Heart right ventricle (tissue), 16 donors: ENCODE measurements at regions not wholly inside any gene's neighbourhood (a gene's known extent, or its start where the extent isn't known, plus 50 kb on each side); places are given as distances from the start of the nearest gene placed in this dataset.

Experiments
- ATAC-seq, 8 donors: fragments of 200-7000 bp; cut with Tn5 transposase; one replicate each; pipeline ENCODE4 v1.9.1; 2020; ENCODE audit warnings: mild to moderate bottlenecking in 8 of 8, moderate library complexity in 8 of 8, moderate number of reproducible peaks in 1 of 8
- DNase-seq, 2 donors: peaks; one replicate each; pipeline ENCODE4 v3.0.0-alpha.2; 2020
- H3K27ac ChIP-seq, 10 donors: fragments of 200-600 bp; sonication (generic) in 2 of 10; one replicate each; pipeline versions ENCODE4 v1.5.0 to v1.8.0; 2020 to 2022; ENCODE audit warnings: mild to moderate bottlenecking in 3 of 10
- H3K27me3 ChIP-seq, 7 donors: fragments of 200-600 bp; one replicate each; pipeline ENCODE4 v1.8.0; 2021 to 2022; ENCODE audit warnings: mild to moderate bottlenecking in 2 of 7
- H3K36me3 ChIP-seq, 9 donors: fragments of 200-600 bp; sonication (generic) in 1 of 9; one replicate each; pipeline versions ENCODE4 v1.5.0 to v1.8.0; 2020 to 2022; ENCODE audit warnings: mild to moderate bottlenecking in 2 of 9
- H3K4me1 ChIP-seq, 9 donors: fragments of 200-600 bp; sonication (generic) in 1 of 9; one replicate each; pipeline versions ENCODE4 v1.5.0 to v1.8.0; 2020 to 2022; ENCODE audit warnings: mild to moderate bottlenecking in 4 of 9
- H3K4me3 ChIP-seq, 10 donors: fragments of 200-600 bp; sonication (generic) in 2 of 10; one replicate each; pipeline versions ENCODE4 v1.5.0 to v1.8.0; 2020 to 2022; ENCODE audit warnings: mild to moderate bottlenecking in 7 of 10, moderate library complexity in 2 of 10
- H3K9me3 ChIP-seq, 11 donors: fragments of 200-600 bp in 10 of 11; sonication (generic) in 2 of 11; one replicate each; pipeline versions ENCODE4 v1.5.0 to v1.8.0; 2013 to 2022; ENCODE audit warnings: mild to moderate bottlenecking in 2 of 11, control low read depth in 1 of 11, moderate library complexity in 1 of 11
- CTCF ChIP-seq, 9 donors: fragments of 200-600 bp; sonication (generic) in 2 of 9; IDR thresholded peaks; one replicate each; pipeline versions ENCODE4 v1.5.0 to v1.8.0; 2021 to 2022; ENCODE audit warnings: antibody characterized with exemption in 9 of 9, mild to moderate bottlenecking in 5 of 9, moderate library complexity in 1 of 9
- WGBS, 2 donors: extraction: QIAGEN DNeasy Blood & Tissue Kit; methylation state at CpG; one replicate each; pipeline ENCODE4 v1.1.7; 2013; ENCODE audit warnings: inconsistent platforms in 1 of 2; 5-methylcytosine and 5-hydroxymethylcytosine counted together
- intact Hi-C, 10 donors: fragments of 100-400 bp; cut with DNase I; formaldehyde crosslinking; loops; one replicate each; pipeline versions ENCODE4 v1.11.1 to v1.14.2; 2022
- donor health status: Arrhythmogenic right ventricular cardiomyopathy.
- donor health status: ischemic (EF 13 %, LVEDD 7.1; RV severe dilation, severe dysfunction).
- donor health status: healthy with polysubstance abuse.
- donor health status: DM: no; HTN: yes; CAD: no.
- donor health status: DM: no; HTN: no; CAD: no.
- donor health status: ischemic (EF 25% LVEDD 6.9; RV normal size, moderate dysfunction).
- donor health status: ischemic (EF 25% LVEDD 5.7; RV mildly dilated, moderate dysfunction).
- donor health status: healthy.
- donor health status: DM: yes; HTN: yes; CAD: no.
- donor health status: Ischemic cardiomyopathy.
- donor health status: ischemic (EF 35%, LVEDD 5.7; RV mildly dilated, moderate dysfunction).
- donor health status: nonischemic (EF 11% LVEDD 7.7; RV severe dilation, severe dysfunction).
- donor health status: DM: yes; HTN: yes; CAD: no.
- donor health status: PGD.
- donor health status: ischemic (EF 29% LVEDD 5.4; RV normal size, mild dysfunction).
- donor health status: nonischemic (EF 23%, LVEDD 6.1; RV moderate dilation, normal function).

GRCh38 chr3:117165601-117166051 is 456.0 kb downstream of the TUSC7 start:
- ATAC-seq (no peak), DNase-seq (no peak)
- H3K27ac ChIP-seq, result no peak overlapping the region
- intact Hi-C loops, result no loop called here
- 68 to 70% methylated on average over 5 of the region's 5 CpGs for WGBS, 2 donors
- no peaks in the 10 kb centered on the region for H3K4me1 ChIP-seq
- H3K36me3 ChIP-seq, result no peaks in the 10 kb centered on the region
- no peak for TF ChIP-seq CTCF (IDR thresholded peaks at IDR 0.05)
- H3K27me3 ChIP-seq, result no peaks in the 10 kb centered on the region
- no peaks in the 10 kb centered on the region for H3K9me3 ChIP-seq
- no peak overlapping the region for H3K4me3 ChIP-seq

GRCh38 chr3:117168896-117169295 is 459.3 kb downstream of the TUSC7 start:
- no peak for DNase-seq
- H3K9me3 ChIP-seq, result no peaks in the 10 kb centered on the region
- WGBS, 2 donors, result 76% methylated on average over 4 of the region's 4 CpGs
- no peak for ATAC-seq
- H3K27me3 ChIP-seq, result no peaks in the 10 kb centered on the region
- TF ChIP-seq CTCF (IDR thresholded peaks at IDR 0.05), result no peak
- no peaks in the 10 kb centered on the region for H3K36me3 ChIP-seq
- no peak overlapping the region for H3K27ac ChIP-seq
- H3K4me3 ChIP-seq, result no peak overlapping the region
- no peaks in the 10 kb centered on the region for H3K4me1 ChIP-seq
- intact Hi-C loops, result no loop called here

GRCh38 chr3:117170094-117170493 is 460.5 kb downstream of the TUSC7 start:
- H3K4me3 ChIP-seq, result no peak overlapping the region
- no peak for ATAC-seq
- no peaks in the 10 kb centered on the region for H3K9me3 ChIP-seq
- DNase-seq, result no peak
- H3K4me1 ChIP-seq, result no peaks in the 10 kb centered on the region
- intact Hi-C loops, result no loop called here
- H3K27me3 ChIP-seq, result no peaks in the 10 kb centered on the region
- H3K27ac ChIP-seq, result no peak overlapping the region
- TF ChIP-seq CTCF (IDR thresholded peaks at IDR 0.05), result no peak
- H3K36me3 ChIP-seq, result no peaks in the 10 kb centered on the region

- H3K4me1 ChIP-seq, result no peaks in the 10 kb centered on the region
- H3K27me3 ChIP-seq, result no peaks in the 10 kb centered on the region
- no peaks in the 10 kb centered on the region for H3K36me3 ChIP-seq
- H3K4me3 ChIP-seq, result no peak overlapping the region
- DNase-seq (no peak), ATAC-seq (no peak)
- no peak overlapping the region for H3K27ac ChIP-seq
- intact Hi-C loops, result no loop called here
- no peaks in the 10 kb centered on the region for H3K9me3 ChIP-seq
- no peak for TF ChIP-seq CTCF (IDR thresholded peaks at IDR 0.05)
These were observed 461.5 kb downstream of the TUSC7 start for GRCh38 chr3:117171124-117171523.

- ATAC-seq (no peak), DNase-seq (no peak)
- H3K4me1 ChIP-seq, result no peaks in the 10 kb centered on the region
- no peak overlapping the region for H3K27ac ChIP-seq
- no peaks in the 10 kb centered on the region for H3K9me3 ChIP-seq
- intact Hi-C loops, result no loop called here
- H3K36me3 ChIP-seq, result no peaks in the 10 kb centered on the region
- H3K4me3 ChIP-seq, result no peak overlapping the region
- no peak for TF ChIP-seq CTCF (IDR thresholded peaks at IDR 0.05)
- no peaks in the 10 kb centered on the region for H3K27me3 ChIP-seq
- 68 to 73% methylated on average over 1 of the region's 1 CpG for WGBS, 2 donors
These were observed 462.8 kb downstream of the TUSC7 start for GRCh38 chr3:117172426-117172825.
